ENCODE measurements at regions not wholly inside any gene's neighbourhood (a gene's known extent, or its start where the extent isn't known, plus 50 kb on each side); places are given as distances from the start of the nearest gene placed in this dataset.

- Histone ChIP-seq H3K4me1 (no peaks in the 10 kb centered on the region), H3K4me3 (no peak overlapping the region), H3K27me3 (replicated peaks in 1 of 7) (no peaks in the 10 kb centered on the region), H3K36me3 (no peaks in the 10 kb centered on the region), H3K9me3 (no peaks in the 10 kb centered on the region), H3K27ac (no peak overlapping the region)
- WGBS, 5 donors, result 55 to 68% (median 58%) methylated on average over 7 of the region's 7 CpGs
- DNase-seq, result no peak
- TF ChIP-seq POLR2A (IDR thresholded peaks at IDR 0.05), result no peak
- no peak for TF ChIP-seq CTCF (IDR thresholded peaks at IDR 0.05 in 8 of 11, conservative IDR thresholded peaks at IDR 0.05 in 3 of 11)
- no peak for TF ChIP-seq POLR2AphosphoS5 (IDR thresholded peaks at IDR 0.05)
- intact Hi-C loops (cut with DNase I; ENCODE audit: low total_unique reads), result no loop called here
Measured at GRCh38 chr14:36452860-36453259, 67.2 kb downstream of the NKX2-1 start.

GRCh38 chr14:36451310-36452065 lies 68.5 kb downstream of the NKX2-1 start:
- Histone ChIP-seq H3K27ac (no peak overlapping the region), H3K4me3 (no peak overlapping the region)
- 69 to 81% (median 78%) methylated on average over 8 of the region's 8 CpGs for WGBS, 5 donors

DNA sequence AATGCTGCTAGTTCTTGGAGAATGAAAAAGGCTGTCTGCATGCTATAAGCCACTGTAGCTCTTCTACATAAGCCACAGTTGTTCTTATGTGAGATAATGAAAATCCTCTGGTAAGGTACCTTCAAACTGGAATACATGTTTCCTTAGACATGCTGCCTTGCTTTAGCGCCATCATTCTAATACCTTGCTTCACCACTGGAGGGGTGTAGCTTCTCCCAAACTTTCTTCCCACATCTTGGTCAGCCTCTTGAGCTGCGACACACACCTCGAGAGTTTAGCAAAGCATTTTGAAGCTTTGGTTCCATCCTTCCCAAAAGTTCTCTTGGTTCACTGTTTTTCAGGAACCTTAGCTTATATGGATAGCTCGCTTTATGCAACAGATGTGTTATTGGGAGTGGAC lies 69.5 kb downstream of the NKX2-1 start:
- Histone ChIP-seq H3K36me3 (no peaks in the 10 kb centered on the region), H3K9me3 (no peaks in the 10 kb centered on the region), H3K4me1 (no peaks in the 10 kb centered on the region), H3K27me3 (replicated peaks in 1 of 7) (no peaks in the 10 kb centered on the region), H3K27ac (no peak overlapping the region), H3K4me3 (no peak overlapping the region)
- no peak for DNase-seq
- intact Hi-C loops (cut with DNase I; ENCODE audit: low total_unique reads), result no loop called here
- 80 to 90% (median 87%) methylated on average over 4 of the region's 4 CpGs for WGBS, 5 donors
- TF ChIP-seq POLR2AphosphoS5 (IDR thresholded peaks at IDR 0.05), result no peak
- TF ChIP-seq CTCF (IDR thresholded peaks at IDR 0.05 in 8 of 11, conservative IDR thresholded peaks at IDR 0.05 in 3 of 11), result no peak
- TF ChIP-seq POLR2A (IDR thresholded peaks at IDR 0.05), result no peak

More at GRCh38 chr14:36451310-36452065, 68.5 kb downstream of the NKX2-1 start:
- Histone ChIP-seq H3K9me3 (no peaks in the 10 kb centered on the region), H3K36me3 (no peaks in the 10 kb centered on the region), H3K27me3 (replicated peaks in 1 of 7) (no peaks in the 10 kb centered on the region), H3K4me1 (no peaks in the 10 kb centered on the region)
- no peak for TF ChIP-seq CTCF (IDR thresholded peaks at IDR 0.05 in 8 of 11, conservative IDR thresholded peaks at IDR 0.05 in 3 of 11)
- no peak for TF ChIP-seq POLR2AphosphoS5 (IDR thresholded peaks at IDR 0.05)
- no peak for TF ChIP-seq POLR2A (IDR thresholded peaks at IDR 0.05)
- DNase-seq, result no peak
- intact Hi-C loops (cut with DNase I; ENCODE audit: low total_unique reads), result no loop called here

GRCh38 chr14:36449903-36450302 lies 70.1 kb downstream of the NKX2-1 start:
- no peak for TF ChIP-seq POLR2AphosphoS5 (IDR thresholded peaks at IDR 0.05)
- Histone ChIP-seq H3K9me3 (no peaks in the 10 kb centered on the region), H3K4me1 (no peaks in the 10 kb centered on the region), H3K4me3 (no peak overlapping the region), H3K27ac (no peak overlapping the region), H3K36me3 (no peaks in the 10 kb centered on the region), H3K27me3 (replicated peaks in 1 of 7) (no peaks in the 10 kb centered on the region)
- intact Hi-C loops (cut with DNase I; ENCODE audit: low total_unique reads), result no loop called here
- 70 to 85% (median 76%) methylated on average over 4 of the region's 4 CpGs for WGBS, 5 donors
- no peak for DNase-seq

All from spleen (tissue), 11 donors.